ENCODE measurements at regions not wholly inside any gene's neighbourhood (a gene's known extent, or its start where the extent isn't known, plus 50 kb on each side); places are given as distances from the start of the nearest gene placed in this dataset.

DNA sequence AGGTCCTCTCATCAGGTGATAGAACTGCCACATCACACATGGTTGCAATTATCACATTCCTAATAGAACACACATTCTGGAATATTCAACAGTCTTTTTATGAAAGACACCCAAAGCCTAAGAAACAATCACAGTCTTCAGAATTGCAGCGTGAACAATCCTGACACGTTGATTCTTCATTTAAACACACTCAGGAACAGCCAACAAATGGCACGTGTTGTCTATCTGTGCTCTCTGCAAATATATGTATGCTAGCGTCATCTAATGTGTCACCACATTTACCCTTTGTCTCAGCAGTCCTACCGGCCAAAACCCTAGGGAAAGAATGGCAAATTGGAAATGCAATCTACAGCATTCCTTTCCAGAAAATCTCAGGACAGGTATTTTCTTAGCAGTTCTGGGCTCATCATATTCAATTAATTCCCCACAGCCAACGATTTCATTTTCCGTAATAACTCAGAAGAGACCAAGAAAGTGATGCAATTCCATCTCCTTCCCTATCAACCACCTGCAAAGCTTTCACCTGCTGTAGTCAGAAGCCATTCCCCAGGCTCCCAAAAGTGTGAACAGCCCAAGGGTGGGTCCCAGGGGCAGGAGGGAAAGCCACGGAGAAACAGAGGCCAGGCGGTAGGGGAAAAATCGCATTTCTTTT is 280.3 kb upstream of the JARID2 start:
- TF ChIP-seq POLR2A (IDR thresholded peaks at IDR 0.05): no peak
- TF ChIP-seq, protein P1, sequence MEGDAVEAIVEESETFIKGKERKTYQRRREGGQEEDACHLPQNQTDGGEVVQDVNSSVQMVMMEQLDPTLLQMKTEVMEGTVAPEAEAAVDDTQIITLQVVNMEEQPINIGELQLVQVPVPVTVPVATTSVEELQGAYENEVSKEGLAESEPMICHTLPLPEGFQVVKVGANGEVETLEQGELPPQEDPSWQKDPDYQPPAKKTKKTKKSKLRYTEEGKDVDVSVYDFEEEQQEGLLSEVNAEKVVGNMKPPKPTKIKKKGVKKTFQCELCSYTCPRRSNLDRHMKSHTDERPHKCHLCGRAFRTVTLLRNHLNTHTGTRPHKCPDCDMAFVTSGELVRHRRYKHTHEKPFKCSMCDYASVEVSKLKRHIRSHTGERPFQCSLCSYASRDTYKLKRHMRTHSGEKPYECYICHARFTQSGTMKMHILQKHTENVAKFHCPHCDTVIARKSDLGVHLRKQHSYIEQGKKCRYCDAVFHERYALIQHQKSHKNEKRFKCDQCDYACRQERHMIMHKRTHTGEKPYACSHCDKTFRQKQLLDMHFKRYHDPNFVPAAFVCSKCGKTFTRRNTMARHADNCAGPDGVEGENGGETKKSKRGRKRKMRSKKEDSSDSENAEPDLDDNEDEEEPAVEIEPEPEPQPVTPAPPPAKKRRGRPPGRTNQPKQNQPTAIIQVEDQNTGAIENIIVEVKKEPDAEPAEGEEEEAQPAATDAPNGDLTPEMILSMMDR (IDR thresholded peaks at IDR 0.05): no peak
